ENCODE measurements at regions not wholly inside any gene's neighbourhood (a gene's known extent, or its start where the extent isn't known, plus 50 kb on each side); places are given as distances from the start of the nearest gene placed in this dataset.
A peak's percentile ranks its signal among the peaks of the same experiment; 100 is the strongest.

GRCh38 chrX:124467202-124467601, 120.8 kb downstream of the SH2D1A start:
- Histone ChIP-seq H2AFZ (ENCODE audit: low read length) (no peak overlapping the region), H4K20me1 (ENCODE audit: insufficient read depth, low read depth, low read length) (no peaks in the 10 kb centered on the region), H3K36me3 (ENCODE audit: insufficient read depth, low read length) (no peaks in the 10 kb centered on the region), H3K9me2 (replicated peaks; ENCODE audit: insufficient read depth, low read length) (no peaks in the 10 kb centered on the region), H3K27ac (ENCODE audit: low read length) (no peak overlapping the region), H3K4me2 (ENCODE audit: low read depth, low read length, poor library complexity, severe bottlenecking) (no peak overlapping the region), H3K79me2 (ENCODE audit: low read length) (no peaks in the 10 kb centered on the region), H3K9ac (ENCODE audit: low read length) (no peak overlapping the region), H3K4me3 (ENCODE audit: low read length) (no peak overlapping the region), H3K9me3 (ENCODE audit: low read length) (no peaks in the 10 kb centered on the region), H3K4me1 (ENCODE audit: low read length) (no peaks in the 10 kb centered on the region), H3K27me3 (ENCODE audit: low read length) (no peaks in the 10 kb centered on the region)
- DNase-seq: no peak

GRCh38 chrX:124475358-124475757, 129.0 kb downstream of the SH2D1A start:
- no peak for DNase-seq

GRCh38 chrX:124476562-124476961, 130.2 kb downstream of the SH2D1A start:
- Histone ChIP-seq H2AFZ (ENCODE audit: low read length) (no peak overlapping the region), H3K9me2 (replicated peaks; ENCODE audit: insufficient read depth, low read length) (no peaks in the 10 kb centered on the region), H3K9me3 (ENCODE audit: low read length) (no peaks in the 10 kb centered on the region)

More at GRCh38 chrX:124475358-124475757, 129.0 kb downstream of the SH2D1A start:
- no peaks in the 10 kb centered on the region for H3K36me3 ChIP-seq (ENCODE audit: insufficient read depth, low read length)
- no peaks in the 10 kb centered on the region for H3K27me3 ChIP-seq (ENCODE audit: low read length)
- H4K20me1 ChIP-seq (ENCODE audit: insufficient read depth, low read depth, low read length): no peaks in the 10 kb centered on the region
- H3K4me2 ChIP-seq (ENCODE audit: low read depth, low read length, poor library complexity, severe bottlenecking): no peak overlapping the region
- H3K9me2 ChIP-seq (replicated peaks; ENCODE audit: insufficient read depth, low read length): no peaks in the 10 kb centered on the region
- H3K79me2 ChIP-seq (ENCODE audit: low read length): no peaks in the 10 kb centered on the region
- H3K27ac ChIP-seq (ENCODE audit: low read length): no peak overlapping the region
- H3K9me3 ChIP-seq (ENCODE audit: low read length): no peaks in the 10 kb centered on the region
- no peak overlapping the region for H2AFZ ChIP-seq (ENCODE audit: low read length)
- H3K4me1 ChIP-seq (ENCODE audit: low read length): no peaks in the 10 kb centered on the region
- no peak overlapping the region for H3K9ac ChIP-seq (ENCODE audit: low read length)
- no peak overlapping the region for H3K4me3 ChIP-seq (ENCODE audit: low read length)

GRCh38 chrX:124478046-124478445, 131.7 kb downstream of the SH2D1A start:
- H3K79me2 ChIP-seq (ENCODE audit: low read length): no peaks in the 10 kb centered on the region
- H3K27ac ChIP-seq (ENCODE audit: low read length): no peak overlapping the region
- no peak overlapping the region for H3K9ac ChIP-seq (ENCODE audit: low read length)
- H4K20me1 ChIP-seq (ENCODE audit: insufficient read depth, low read depth, low read length): no peaks in the 10 kb centered on the region
- H3K9me3 ChIP-seq (ENCODE audit: low read length): no peaks in the 10 kb centered on the region
- no peak overlapping the region for H3K4me2 ChIP-seq (ENCODE audit: low read depth, low read length, poor library complexity, severe bottlenecking)
- H3K9me2 ChIP-seq (replicated peaks; ENCODE audit: insufficient read depth, low read length): no peaks in the 10 kb centered on the region
- no peaks in the 10 kb centered on the region for H3K36me3 ChIP-seq (ENCODE audit: insufficient read depth, low read length)
- no peaks in the 10 kb centered on the region for H3K4me1 ChIP-seq (ENCODE audit: low read length)
- no peak for DNase-seq
- no peaks in the 10 kb centered on the region for H3K27me3 ChIP-seq (ENCODE audit: low read length)
- H3K4me3 ChIP-seq (ENCODE audit: low read length): no peak overlapping the region
- H2AFZ ChIP-seq (ENCODE audit: low read length): no peak overlapping the region

More at GRCh38 chrX:124476562-124476961, 130.2 kb downstream of the SH2D1A start:
- H3K79me2 ChIP-seq (ENCODE audit: low read length): no peaks in the 10 kb centered on the region
- H3K4me2 ChIP-seq (ENCODE audit: low read depth, low read length, poor library complexity, severe bottlenecking): no peak overlapping the region
- no peak for DNase-seq
- no peaks in the 10 kb centered on the region for H3K36me3 ChIP-seq (ENCODE audit: insufficient read depth, low read length)
- H3K27me3 ChIP-seq (ENCODE audit: low read length): no peaks in the 10 kb centered on the region
- no peak overlapping the region for H3K9ac ChIP-seq (ENCODE audit: low read length)
- H3K27ac ChIP-seq (ENCODE audit: low read length): no peak overlapping the region
- H4K20me1 ChIP-seq (ENCODE audit: insufficient read depth, low read depth, low read length): no peaks in the 10 kb centered on the region
- H3K4me1 ChIP-seq (ENCODE audit: low read length): no peaks in the 10 kb centered on the region
- no peak overlapping the region for H3K4me3 ChIP-seq (ENCODE audit: low read length)

GRCh38 chrX:124488412-124489161, 142.2 kb downstream of the SH2D1A start:
- H3K79me2 ChIP-seq (ENCODE audit: low read length): no peaks in the 10 kb centered on the region
- H4K20me1 ChIP-seq (ENCODE audit: insufficient read depth, low read depth, low read length): no peaks in the 10 kb centered on the region
- no peaks in the 10 kb centered on the region for H3K9me2 ChIP-seq (replicated peaks; ENCODE audit: insufficient read depth, low read length)
- H3K36me3 ChIP-seq (ENCODE audit: insufficient read depth, low read length): no peaks in the 10 kb centered on the region
- no peak overlapping the region for H3K27ac ChIP-seq (ENCODE audit: low read length)
- H3K27me3 ChIP-seq (ENCODE audit: low read length): no peaks in the 10 kb centered on the region
- no peaks in the 10 kb centered on the region for H3K9me3 ChIP-seq (ENCODE audit: low read length)
- no peak overlapping the region for H2AFZ ChIP-seq (ENCODE audit: low read length)
- H3K4me3 ChIP-seq (ENCODE audit: low read length): no peak overlapping the region
- no peak overlapping the region for H3K9ac ChIP-seq (ENCODE audit: low read length)
- peak; percentile 40 for DNase-seq
- H3K4me1 ChIP-seq (ENCODE audit: low read length): no peaks in the 10 kb centered on the region
- H3K4me2 ChIP-seq (ENCODE audit: low read depth, low read length, poor library complexity, severe bottlenecking): no peak overlapping the region

- Histone ChIP-seq H3K4me1 (ENCODE audit: low read length) (no peaks in the 10 kb centered on the region), H3K4me3 (ENCODE audit: low read length) (no peak overlapping the region), H4K20me1 (ENCODE audit: insufficient read depth, low read depth, low read length) (no peaks in the 10 kb centered on the region), H3K4me2 (ENCODE audit: low read depth, low read length, poor library complexity, severe bottlenecking) (no peak overlapping the region), H3K9me3 (ENCODE audit: low read length) (no peaks in the 10 kb centered on the region), H3K27me3 (ENCODE audit: low read length) (no peaks in the 10 kb centered on the region), H3K9ac (ENCODE audit: low read length) (no peak overlapping the region), H3K9me2 (replicated peaks; ENCODE audit: insufficient read depth, low read length) (no peaks in the 10 kb centered on the region), H2AFZ (ENCODE audit: low read length) (no peak overlapping the region), H3K36me3 (ENCODE audit: insufficient read depth, low read length) (no peaks in the 10 kb centered on the region), H3K79me2 (ENCODE audit: low read length) (no peaks in the 10 kb centered on the region), H3K27ac (ENCODE audit: low read length) (no peak overlapping the region)
- no peak for DNase-seq
Measured at GRCh38 chrX:124493984-124494383, 147.6 kb downstream of the SH2D1A start.

- H3K9ac ChIP-seq (ENCODE audit: low read length): no peak overlapping the region
- no peaks in the 10 kb centered on the region for H4K20me1 ChIP-seq (ENCODE audit: insufficient read depth, low read depth, low read length)
- H3K9me2 ChIP-seq (replicated peaks; ENCODE audit: insufficient read depth, low read length): no peaks in the 10 kb centered on the region
- no peak overlapping the region for H3K4me3 ChIP-seq (ENCODE audit: low read length)
- no peaks in the 10 kb centered on the region for H3K9me3 ChIP-seq (ENCODE audit: low read length)
- no peaks in the 10 kb centered on the region for H3K4me1 ChIP-seq (ENCODE audit: low read length)
- no peak overlapping the region for H3K27ac ChIP-seq (ENCODE audit: low read length)
- no peak overlapping the region for H3K4me2 ChIP-seq (ENCODE audit: low read depth, low read length, poor library complexity, severe bottlenecking)
- no peaks in the 10 kb centered on the region for H3K27me3 ChIP-seq (ENCODE audit: low read length)
- no peak overlapping the region for H2AFZ ChIP-seq (ENCODE audit: low read length)
- no peak for DNase-seq
- H3K79me2 ChIP-seq (ENCODE audit: low read length): no peaks in the 10 kb centered on the region
- no peaks in the 10 kb centered on the region for H3K36me3 ChIP-seq (ENCODE audit: insufficient read depth, low read length)
Measured at GRCh38 chrX:124497386-124497785, 151.0 kb downstream of the SH2D1A start.

- Histone ChIP-seq H3K27me3 (ENCODE audit: low read length) (no peaks in the 10 kb centered on the region), H3K4me1 (ENCODE audit: low read length) (no peaks in the 10 kb centered on the region), H3K9me3 (ENCODE audit: low read length) (no peaks in the 10 kb centered on the region), H3K4me3 (ENCODE audit: low read length) (no peak overlapping the region), H4K20me1 (ENCODE audit: insufficient read depth, low read depth, low read length) (no peaks in the 10 kb centered on the region), H2AFZ (ENCODE audit: low read length) (no peak overlapping the region), H3K9me2 (replicated peaks; ENCODE audit: insufficient read depth, low read length) (no peaks in the 10 kb centered on the region), H3K27ac (ENCODE audit: low read length) (no peak overlapping the region), H3K36me3 (ENCODE audit: insufficient read depth, low read length) (no peaks in the 10 kb centered on the region), H3K79me2 (ENCODE audit: low read length) (no peaks in the 10 kb centered on the region), H3K9ac (ENCODE audit: low read length) (no peak overlapping the region), H3K4me2 (ENCODE audit: low read depth, low read length, poor library complexity, severe bottlenecking) (no peak overlapping the region)
- DNase-seq: no peak
Measured at GRCh38 chrX:124501586-124501985, 155.2 kb downstream of the SH2D1A start.
